OCI-LY3 (cell line): ENCODE measurements at regions not wholly inside any gene's neighbourhood (a gene's known extent, or its start where the extent isn't known, plus 50 kb on each side); places are given as distances from the start of the nearest gene placed in this dataset.

ENCODE experiments used
- H2AFZ ChIP-seq: fragments of 200-600, 300-600 bp; shearing (Covaris generic); 2 replicates; pipeline ENCODE4 v1.6.0; 2014; ENCODE audit warnings: antibody characterized with exemption, low read depth, low read length
- H3K27ac ChIP-seq: fragments of 200-600, 300-600 bp; sonication (generic); 2 replicates; pipeline ENCODE4 v1.5.1; 2014; ENCODE audit warnings: mild to moderate bottlenecking, low read length, moderate library complexity, mixed read lengths
- H3K27me3 ChIP-seq: fragments of 200-600, 300-600 bp; sonication (generic); 2 replicates; pipeline ENCODE4 v1.6.1; 2014; ENCODE audit warnings: low read depth, low read length, mixed read lengths
- H3K36me3 ChIP-seq: fragments of 200-600, 300-600 bp; sonication (generic); replicated peaks from 2 replicates; pipeline ENCODE3; 2014; ENCODE audit warnings: low read depth, low read length, mixed read lengths
- H3K4me1 ChIP-seq: fragments of 300-600, 200-600 bp; sonication (generic); 2 replicates; pipeline ENCODE4 v1.6.1; 2014; ENCODE audit warnings: low read length, mixed read lengths
- H3K4me2 ChIP-seq: fragments of 200-600, 300-600 bp; sonication (generic); 2 replicates; pipeline ENCODE4 v1.6.1; 2014; ENCODE audit warnings: low read length, mixed read lengths
- H3K4me3 ChIP-seq: fragments of 300-600, 200-600 bp; sonication (generic); 2 replicates; pipeline ENCODE4 v1.5.1; 2014; ENCODE audit warnings: antibody characterized with exemption, mild to moderate bottlenecking, low read length, moderate library complexity
- H3K79me2 ChIP-seq: fragments of 300-600, 200-600 bp; shearing (Covaris generic); 2 replicates; pipeline ENCODE4 v1.6.1; 2014; ENCODE audit warnings: mild to moderate bottlenecking, low read length, mixed read lengths
- H3K9ac ChIP-seq: fragments of 300-600, 200-600 bp; shearing (Covaris generic); 2 replicates; pipeline ENCODE4 v1.6.0; 2014; ENCODE audit warnings: mild to moderate bottlenecking, low read length, moderate library complexity
- H3K9me3 ChIP-seq: fragments of 200-600, 300-600 bp; shearing (Covaris generic); 2 replicates; pipeline ENCODE4 v1.6.1; 2014; ENCODE audit warnings: low read length, mixed read lengths; ENCODE audit not compliant: insufficient read depth
- H4K20me1 ChIP-seq: fragments of 200-600, 300-600 bp; sonication (generic); 2 replicates; pipeline ENCODE4 v1.6.1; 2016; ENCODE audit warnings: low read length, mixed read lengths; ENCODE audit not compliant: insufficient read depth
- CTCF ChIP-seq: fragments of 200-600, 300-600 bp; sonication (generic); IDR thresholded peaks from 2 replicates; pipeline ENCODE4 v1.5.1; 2014; ENCODE audit warnings: antibody characterized with exemption, low read length, low read depth
- EZH2phosphoT487 ChIP-seq: fragments of 200-600 bp; shearing (Covaris generic); IDR thresholded peaks from 2 replicates; pipeline ENCODE4 v1.6.1; 2018; ENCODE audit warnings: antibody characterized with exemption, mixed run types, low read depth

- Histone ChIP-seq H3K9ac (no peak overlapping the region), H4K20me1 (no peaks in the 10 kb centered on the region), H3K27me3 (no peaks in the 10 kb centered on the region)
Measured at GRCh38 chr21:38680401-38680800, 125.3 kb upstream of the ETS2 start.

GRCh38 chr21:38683222-38683621, 122.5 kb upstream of the ETS2 start:
- H3K4me1 ChIP-seq: no peaks in the 10 kb centered on the region
- H3K27ac ChIP-seq: no peak overlapping the region
- TF ChIP-seq CTCF (no peak), EZH2phosphoT487 (no peak)
- no peaks in the 10 kb centered on the region for H3K27me3 ChIP-seq
- no peaks in the 10 kb centered on the region for H3K9me3 ChIP-seq
- no peak overlapping the region for H2AFZ ChIP-seq
- H3K79me2 ChIP-seq: no peaks in the 10 kb centered on the region
- H3K4me3 ChIP-seq: no peak overlapping the region
- H3K4me2 ChIP-seq: no peak overlapping the region
- no peak overlapping the region for H3K9ac ChIP-seq
- no peaks in the 10 kb centered on the region for H3K36me3 ChIP-seq
- no peaks in the 10 kb centered on the region for H4K20me1 ChIP-seq

More at GRCh38 chr21:38680401-38680800, 125.3 kb upstream of the ETS2 start:
- Histone ChIP-seq H3K36me3 (no peaks in the 10 kb centered on the region), H3K4me3 (no peak overlapping the region), H2AFZ (no peak overlapping the region), H3K79me2 (no peaks in the 10 kb centered on the region), H3K27ac (no peak overlapping the region), H3K9me3 (no peaks in the 10 kb centered on the region), H3K4me2 (no peak overlapping the region), H3K4me1 (no peaks in the 10 kb centered on the region)
- no peak for TF ChIP-seq EZH2phosphoT487
- no peak for TF ChIP-seq CTCF

- TF ChIP-seq EZH2phosphoT487 (no peak), CTCF (no peak)
- H3K4me2 ChIP-seq: no peak overlapping the region
- no peaks in the 10 kb centered on the region for H3K9me3 ChIP-seq
- H2AFZ ChIP-seq: no peak overlapping the region
- H3K9ac ChIP-seq: no peak overlapping the region
- H3K79me2 ChIP-seq: no peaks in the 10 kb centered on the region
- H3K27me3 ChIP-seq: peaks cover 3% of the 10 kb centered on the region; the same call in 1 of the 2 replicates
- no peaks in the 10 kb centered on the region for H3K4me1 ChIP-seq
- no peaks in the 10 kb centered on the region for H4K20me1 ChIP-seq
- H3K36me3 ChIP-seq: no peaks in the 10 kb centered on the region
- H3K4me3 ChIP-seq: no peak overlapping the region
- H3K27ac ChIP-seq: no peak overlapping the region
Measured at GRCh38 chr21:38688068-38688467, 117.7 kb upstream of the ETS2 start.

GRCh38 chr21:38691631-38692030, 114.1 kb upstream of the ETS2 start:
- Histone ChIP-seq H3K36me3 (no peaks in the 10 kb centered on the region), H2AFZ (no peak overlapping the region), H3K4me1 (no peaks in the 10 kb centered on the region), H3K79me2 (no peaks in the 10 kb centered on the region), H3K9me3 (no peaks in the 10 kb centered on the region), H3K27me3 (peaks cover 3% of the 10 kb centered on the region; the same call in 1 of the 2 replicates), H4K20me1 (no peaks in the 10 kb centered on the region), H3K9ac (no peak overlapping the region), H3K4me3 (no peak overlapping the region), H3K4me2 (no peak overlapping the region), H3K27ac (no peak overlapping the region)
- TF ChIP-seq CTCF (no peak), EZH2phosphoT487 (no peak)
